NCI-H146 treated with DMSO at 0.1 percent for 48 hours (cell line): ENCODE measurements at regions not wholly inside any gene's neighbourhood (a gene's known extent, or its start where the extent isn't known, plus 50 kb on each side); places are given as distances from the start of the nearest gene placed in this dataset.

Source experiments
- DNase-seq: peaks from one replicate; lab custom pipeline; 2025; ENCODE audit not compliant: unreplicated experiment; lab: John Stamatoyannopoulos, UW

DNA sequence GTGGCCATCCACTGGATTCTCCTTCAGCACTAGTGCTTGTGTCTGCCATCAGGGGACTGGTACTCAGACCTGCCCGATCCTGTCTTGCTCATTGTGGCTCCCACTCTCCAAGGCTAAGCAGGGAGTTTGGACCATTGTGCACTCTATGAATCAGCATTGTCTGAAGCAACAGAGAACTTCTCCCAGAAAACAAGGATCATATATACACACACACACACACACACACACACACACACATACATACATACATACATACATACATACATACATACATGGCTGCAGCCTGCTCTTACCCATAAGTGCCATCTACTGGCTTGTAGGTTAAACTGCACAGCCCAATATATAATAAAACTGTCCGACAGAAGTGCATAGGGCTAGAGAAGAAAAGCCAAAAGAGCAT, 345.3 kb upstream of the LCORL start:
- no peak for DNase-seq

- no peak for DNase-seq
These were observed 344.6 kb upstream of the LCORL start for GRCh38 chr4:18366136-18366535.

GRCh38 chr4:18343581-18343980, 322.0 kb upstream of the LCORL start:
- DNase-seq, result no peak

- no peak for DNase-seq
These were observed 321.3 kb upstream of the LCORL start for GRCh38 chr4:18342847-18343246.

DNA sequence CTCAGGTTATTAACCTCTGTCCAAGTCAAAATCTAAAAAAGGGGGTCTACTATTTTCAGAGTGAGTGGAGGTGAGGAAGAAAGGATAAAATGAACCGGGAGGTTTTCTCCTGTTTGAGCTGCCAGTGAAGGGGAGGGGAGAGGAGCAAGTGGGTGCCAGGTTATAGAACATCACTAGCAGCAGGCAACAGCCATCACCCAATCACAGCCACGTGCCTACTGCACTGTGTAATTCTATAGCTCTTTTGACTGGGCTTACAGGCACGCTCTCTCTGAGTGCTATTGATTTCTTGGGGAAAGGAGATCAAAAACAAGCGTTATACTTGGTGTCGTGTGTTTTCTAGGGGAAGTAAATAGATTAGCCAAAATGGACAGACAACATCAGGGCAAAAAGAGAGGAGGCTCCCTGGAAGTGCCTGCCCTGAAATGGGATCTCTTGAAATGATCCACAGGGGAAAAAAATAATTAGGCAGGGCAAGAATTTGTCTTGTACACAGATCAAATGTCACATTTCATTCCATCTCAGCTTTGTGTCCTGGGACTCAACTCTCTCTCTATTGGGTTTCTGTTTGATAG, 300.5 kb upstream of the LCORL start:
- DNase-seq, result no peak

GRCh38 chr4:18319431-18319830, 297.9 kb upstream of the LCORL start:
- DNase-seq, result no peak

GRCh38 chr4:18318682-18319388, 297.3 kb upstream of the LCORL start:
- DNase-seq, result peak; percentile 17

DNA sequence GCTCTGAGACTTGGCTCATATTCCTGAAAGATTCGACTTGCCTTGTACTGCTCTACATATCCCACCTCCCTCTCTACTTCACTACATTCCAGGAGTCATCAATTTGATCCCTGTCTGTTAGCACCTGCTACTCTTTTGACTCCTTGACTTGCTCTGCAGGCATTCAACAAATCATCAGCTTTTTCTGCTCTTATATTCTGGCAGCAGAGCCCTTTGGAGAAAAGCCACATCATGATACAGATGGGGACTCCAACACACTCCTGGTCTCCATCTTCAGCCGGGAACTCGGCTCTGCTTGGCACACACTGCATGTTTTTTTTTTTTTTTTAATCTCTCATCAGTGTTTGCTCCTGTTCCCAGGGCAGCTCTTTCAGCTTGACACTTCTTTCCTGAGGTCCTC, 293.2 kb upstream of the LCORL start:
- no peak for DNase-seq

DNA sequence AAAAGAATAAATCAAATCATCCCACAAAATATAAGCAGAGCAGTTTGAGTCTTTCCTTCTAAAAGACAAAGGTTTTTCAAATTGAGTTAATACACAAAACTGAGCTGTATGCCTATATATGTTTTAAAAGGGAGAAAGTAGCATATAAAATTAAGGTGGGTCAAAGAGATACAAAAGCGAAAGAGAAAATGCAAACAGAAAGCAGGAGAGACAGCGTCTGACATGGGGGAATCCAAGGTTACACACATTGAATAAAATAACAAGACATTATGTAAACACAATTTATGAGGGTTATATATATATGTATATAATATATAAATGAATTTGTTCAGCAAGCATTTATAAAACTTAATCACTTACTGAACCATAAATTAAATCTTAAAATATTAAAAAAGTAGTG, 276.1 kb upstream of the LCORL start:
- DNase-seq, result no peak

GRCh38 chr4:18296411-18296810, 274.9 kb upstream of the LCORL start:
- no peak for DNase-seq

- DNase-seq, result no peak
These were observed 273.3 kb upstream of the LCORL start for GRCh38 chr4:18294846-18295245.

- DNase-seq, result no peak
These were observed 272.5 kb upstream of the LCORL start for GRCh38 chr4:18294021-18294420.

GRCh38 chr4:18292411-18292810, 270.9 kb upstream of the LCORL start:
- DNase-seq, result no peak

GRCh38 chr4:18291981-18292380, 270.4 kb upstream of the LCORL start:
- DNase-seq, result no peak

DNA sequence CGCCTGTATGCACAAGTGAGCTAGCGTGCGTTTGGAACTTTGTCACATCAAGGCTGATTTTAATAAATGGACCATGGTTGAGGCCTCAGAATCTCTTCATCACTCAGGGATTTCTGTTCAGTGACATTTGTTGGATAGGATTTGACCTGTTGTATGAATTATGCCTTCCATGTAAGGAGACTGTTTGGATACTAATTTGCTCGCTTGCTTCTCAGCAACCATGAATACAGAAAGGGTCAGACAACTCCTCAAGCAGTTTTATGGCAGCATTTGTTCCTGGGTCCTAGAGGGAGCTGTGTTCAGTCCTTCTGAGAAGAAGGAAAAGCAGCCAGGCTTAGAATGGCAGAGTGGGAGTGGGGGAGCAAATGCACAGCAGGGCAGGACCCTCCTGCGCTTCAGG, 269.7 kb upstream of the LCORL start:
- DNase-seq, result no peak

DNA sequence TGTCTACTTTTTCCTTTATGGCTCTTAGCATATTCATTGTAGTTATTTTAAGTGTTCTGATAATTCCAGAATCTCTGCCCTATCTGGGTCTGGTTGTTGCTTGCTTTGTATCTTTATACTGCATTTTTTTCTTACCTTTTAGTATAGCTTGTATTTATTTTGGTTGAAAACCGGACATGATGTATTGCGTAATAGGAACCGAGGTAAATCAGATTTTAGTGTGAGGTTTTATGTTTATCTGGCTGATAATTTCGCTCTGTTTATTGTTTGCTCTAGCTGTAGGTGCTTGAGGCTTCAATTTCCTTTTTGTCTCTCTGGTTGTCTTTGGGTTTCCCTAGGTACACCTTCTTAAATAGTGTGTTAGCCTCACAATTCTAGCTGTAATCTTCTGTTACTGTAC, 263.8 kb upstream of the LCORL start:
- DNase-seq, result no peak

DNA sequence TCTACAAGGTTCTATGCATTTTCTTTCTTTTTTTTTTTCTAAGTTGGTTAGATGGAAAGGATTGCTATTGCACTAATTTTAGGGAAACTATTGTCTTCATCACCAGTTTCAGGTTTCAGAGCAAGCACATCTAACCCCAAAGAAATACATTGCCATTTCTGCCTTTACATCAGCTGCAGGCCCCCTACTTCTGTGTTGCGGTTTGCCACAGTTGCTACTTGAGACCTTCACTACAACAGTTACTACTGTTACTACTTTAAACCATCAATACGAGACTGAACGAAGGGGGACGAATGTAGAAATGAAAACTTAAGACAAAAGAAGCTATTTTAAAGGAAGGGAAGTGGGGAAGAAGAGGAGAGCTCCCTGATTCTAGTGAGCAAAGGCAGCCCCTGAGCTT, 256.7 kb upstream of the LCORL start:
- no peak for DNase-seq

DNA sequence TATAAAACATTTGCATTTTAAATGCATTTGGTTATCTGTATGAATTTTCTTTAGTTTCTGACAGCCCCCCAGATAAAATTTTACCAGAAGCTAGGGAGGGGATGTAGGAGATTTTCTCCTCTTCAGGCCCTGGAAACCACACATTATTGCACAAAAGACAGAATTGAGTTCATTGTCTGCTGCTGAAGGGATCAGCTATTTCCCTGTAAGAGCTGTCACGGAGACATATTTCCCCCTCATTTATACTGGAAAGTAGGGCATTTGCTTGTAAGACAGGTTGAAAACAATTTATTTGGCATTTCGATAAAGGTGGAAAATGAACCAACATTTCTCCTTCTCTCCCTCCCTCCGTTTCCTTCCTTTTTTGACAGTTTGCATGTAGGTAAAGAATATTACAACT, 241.3 kb upstream of the LCORL start:
- no peak for DNase-seq

- no peak for DNase-seq
These were observed 230.5 kb upstream of the LCORL start for GRCh38 chr4:18252052-18252451.

DNA sequence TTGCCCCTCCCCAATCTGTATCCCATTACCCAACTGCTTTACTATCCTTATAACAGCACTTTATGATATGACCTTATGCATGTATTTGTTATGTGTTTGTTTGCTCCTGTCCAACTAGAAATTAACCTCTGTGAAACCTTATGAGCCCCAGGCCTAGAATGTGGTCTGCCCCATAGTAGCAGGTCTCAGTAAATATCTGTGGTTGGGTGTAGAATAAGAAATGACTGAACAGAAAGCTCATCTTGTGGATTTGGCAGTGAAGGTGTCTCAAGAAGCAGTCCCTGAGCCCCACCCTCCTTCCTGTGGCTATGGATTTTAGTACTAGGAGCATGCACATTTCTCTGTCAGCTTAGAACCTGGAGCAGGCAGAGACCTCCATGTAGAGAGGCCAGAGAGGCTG, 229.0 kb upstream of the LCORL start:
- no peak for DNase-seq

DNA sequence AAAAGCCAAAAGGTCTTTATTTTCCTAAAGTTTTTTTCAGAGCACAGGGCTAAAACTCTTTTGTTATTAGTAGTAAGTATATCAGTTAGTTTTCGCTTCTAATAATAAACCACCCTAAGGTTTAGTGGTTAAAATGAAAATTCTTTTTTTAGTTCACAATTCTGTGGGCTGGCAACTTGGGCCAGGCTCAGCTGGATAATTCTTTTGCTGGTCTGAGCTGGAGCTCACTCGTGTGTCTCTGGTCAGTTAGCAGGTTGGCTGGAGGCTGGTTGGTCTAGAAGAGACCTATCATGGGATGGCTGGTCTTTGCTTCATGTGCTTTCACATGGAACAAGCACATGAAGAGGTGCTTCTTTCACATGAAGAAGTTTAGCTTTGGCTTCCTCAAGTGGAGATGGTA, 227.1 kb upstream of the LCORL start:
- DNase-seq, result no peak

- DNase-seq, result no peak
These were observed 225.6 kb upstream of the LCORL start for GRCh38 chr4:18247189-18247588.
